ENCODE measurements at regions not wholly inside any gene's neighbourhood (a gene's known extent, or its start where the extent isn't known, plus 50 kb on each side); places are given as distances from the start of the nearest gene placed in this dataset.

DNA sequence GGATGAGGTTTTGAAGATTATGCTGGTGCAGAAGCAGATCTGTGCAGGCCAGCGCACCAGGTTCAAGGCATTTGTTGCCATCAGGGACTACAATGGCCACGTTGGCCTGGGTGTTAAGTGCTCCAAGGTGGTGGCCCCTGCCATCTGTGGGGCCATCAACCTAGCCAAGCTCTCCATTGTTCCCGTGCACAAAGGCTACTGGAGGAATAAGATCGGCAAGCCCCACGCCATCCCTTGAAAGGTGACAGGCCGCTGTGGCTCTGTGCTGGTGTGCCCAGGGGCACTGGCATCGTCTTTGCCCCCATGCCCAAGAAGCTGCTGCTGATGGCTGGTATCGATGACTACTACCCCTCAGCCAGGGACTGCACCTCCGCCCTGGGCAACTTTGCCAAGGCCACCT is 142.5 kb downstream of the SPATA31D1 start:
- Histone ChIP-seq H4K20me1 (ENCODE audit: low read depth, low read length) (no peaks in the 10 kb centered on the region), H3K27ac (ENCODE audit: low read depth, low read length) (no peak overlapping the region), H3K79me2 (ENCODE audit: insufficient read depth, low read length) (no peaks in the 10 kb centered on the region), H3K27me3 (ENCODE audit: low read length) (no peaks in the 10 kb centered on the region), H3K36me3 (ENCODE audit: low read length) (no peaks in the 10 kb centered on the region), H3F3A (ENCODE audit: insufficient read depth) (no peaks in the 10 kb centered on the region; the same call in 1 of the 2 replicates), H3K9me3 (ENCODE audit: insufficient read depth, low read length) (no peaks in the 10 kb centered on the region), H3K9ac (ENCODE audit: low read length) (no peak overlapping the region), H2AFZ (ENCODE audit: low read depth, low read length, severe bottlenecking) (no peak overlapping the region), H3K4me2 (ENCODE audit: low read depth, low read length, poor library complexity, severe bottlenecking) (no peak overlapping the region), H3K4me3 (ENCODE audit: insufficient read depth, low read length, poor library complexity, severe bottlenecking) (no peak overlapping the region), H3K9me2 (replicated peaks; ENCODE audit: insufficient read depth, low read length) (no peaks in the 10 kb centered on the region)
- TF ChIP-seq, protein P1, sequence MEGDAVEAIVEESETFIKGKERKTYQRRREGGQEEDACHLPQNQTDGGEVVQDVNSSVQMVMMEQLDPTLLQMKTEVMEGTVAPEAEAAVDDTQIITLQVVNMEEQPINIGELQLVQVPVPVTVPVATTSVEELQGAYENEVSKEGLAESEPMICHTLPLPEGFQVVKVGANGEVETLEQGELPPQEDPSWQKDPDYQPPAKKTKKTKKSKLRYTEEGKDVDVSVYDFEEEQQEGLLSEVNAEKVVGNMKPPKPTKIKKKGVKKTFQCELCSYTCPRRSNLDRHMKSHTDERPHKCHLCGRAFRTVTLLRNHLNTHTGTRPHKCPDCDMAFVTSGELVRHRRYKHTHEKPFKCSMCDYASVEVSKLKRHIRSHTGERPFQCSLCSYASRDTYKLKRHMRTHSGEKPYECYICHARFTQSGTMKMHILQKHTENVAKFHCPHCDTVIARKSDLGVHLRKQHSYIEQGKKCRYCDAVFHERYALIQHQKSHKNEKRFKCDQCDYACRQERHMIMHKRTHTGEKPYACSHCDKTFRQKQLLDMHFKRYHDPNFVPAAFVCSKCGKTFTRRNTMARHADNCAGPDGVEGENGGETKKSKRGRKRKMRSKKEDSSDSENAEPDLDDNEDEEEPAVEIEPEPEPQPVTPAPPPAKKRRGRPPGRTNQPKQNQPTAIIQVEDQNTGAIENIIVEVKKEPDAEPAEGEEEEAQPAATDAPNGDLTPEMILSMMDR (IDR thresholded peaks at IDR 0.05; ENCODE audit: insufficient read depth, low read length, poor library complexity, severe bottlenecking), result no peak
- no peak for TF ChIP-seq EZH2phosphoT487 (conservative IDR thresholded peaks at IDR 0.05; ENCODE audit: low read length)

DNA sequence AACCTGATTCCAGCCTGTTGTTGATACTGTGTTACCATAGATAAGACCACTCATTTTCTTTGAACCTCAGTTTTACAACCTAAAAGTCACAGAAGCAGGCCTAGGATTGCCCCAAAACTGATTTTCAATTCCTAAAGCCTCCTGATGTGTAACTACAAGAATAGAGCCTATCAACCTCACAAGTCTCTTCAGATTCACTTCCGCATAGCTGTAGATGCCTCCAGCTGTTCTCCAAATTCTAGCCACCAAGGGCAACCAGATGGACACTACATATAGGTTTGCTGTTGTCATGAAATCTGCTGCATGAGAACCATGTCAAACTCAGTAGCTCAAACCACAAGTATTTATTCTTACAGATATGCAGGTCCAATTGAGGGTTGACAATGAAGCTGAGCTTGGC is 143.5 kb downstream of the SPATA31D1 start:
- H3K36me3 ChIP-seq (ENCODE audit: low read length), result no peaks in the 10 kb centered on the region
- H3F3A ChIP-seq (ENCODE audit: insufficient read depth), result no peaks in the 10 kb centered on the region; the same call in 1 of the 2 replicates
- H2AFZ ChIP-seq (ENCODE audit: low read depth, low read length, severe bottlenecking), result no peak overlapping the region
- no peaks in the 10 kb centered on the region for H3K9me3 ChIP-seq (ENCODE audit: insufficient read depth, low read length)
- H4K20me1 ChIP-seq (ENCODE audit: low read depth, low read length), result no peaks in the 10 kb centered on the region
- no peak overlapping the region for H3K9ac ChIP-seq (ENCODE audit: low read length)
- TF ChIP-seq EZH2phosphoT487 (conservative IDR thresholded peaks at IDR 0.05; ENCODE audit: low read length), result no peak
- TF ChIP-seq, protein P1 (IDR thresholded peaks at IDR 0.05; ENCODE audit: insufficient read depth, low read length, poor library complexity, severe bottlenecking), result no peak
- H3K4me2 ChIP-seq (ENCODE audit: low read depth, low read length, poor library complexity, severe bottlenecking), result no peak overlapping the region
- H3K4me3 ChIP-seq (ENCODE audit: insufficient read depth, low read length, poor library complexity, severe bottlenecking), result no peak overlapping the region
- no peaks in the 10 kb centered on the region for H3K9me2 ChIP-seq (replicated peaks; ENCODE audit: insufficient read depth, low read length)
- no peaks in the 10 kb centered on the region for H3K27me3 ChIP-seq (ENCODE audit: low read length)
- no peaks in the 10 kb centered on the region for H3K79me2 ChIP-seq (ENCODE audit: insufficient read depth, low read length)
- no peak overlapping the region for H3K27ac ChIP-seq (ENCODE audit: low read depth, low read length)

DNA sequence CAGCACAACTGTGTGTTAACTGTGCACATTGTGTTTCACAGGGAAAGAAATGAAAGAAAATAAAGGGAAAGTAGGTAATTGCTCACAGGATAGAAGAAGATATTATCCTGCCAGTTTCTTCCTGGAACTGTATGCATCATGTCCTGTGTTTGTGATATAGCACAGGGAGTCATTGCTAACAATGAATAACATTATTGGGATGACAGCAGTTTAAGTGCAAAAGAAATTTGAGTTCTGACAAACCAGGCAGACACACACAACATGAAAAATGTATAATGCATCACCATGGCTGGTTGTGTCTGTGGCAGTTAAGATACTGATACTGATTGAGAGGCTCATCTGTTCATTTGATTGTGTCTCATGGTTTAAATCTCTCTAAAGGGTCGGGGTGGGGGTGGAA is 145.4 kb downstream of the SPATA31D1 start:
- no peaks in the 10 kb centered on the region for H3K9me3 ChIP-seq (ENCODE audit: insufficient read depth, low read length)
- no peak overlapping the region for H3K4me2 ChIP-seq (ENCODE audit: low read depth, low read length, poor library complexity, severe bottlenecking)
- H3K27me3 ChIP-seq (ENCODE audit: low read length), result no peaks in the 10 kb centered on the region
- no peak overlapping the region for H3K4me3 ChIP-seq (ENCODE audit: insufficient read depth, low read length, poor library complexity, severe bottlenecking)
- H3K9ac ChIP-seq (ENCODE audit: low read length), result no peak overlapping the region
- H3K36me3 ChIP-seq (ENCODE audit: low read length), result no peaks in the 10 kb centered on the region
- H4K20me1 ChIP-seq (ENCODE audit: low read depth, low read length), result no peaks in the 10 kb centered on the region
- H2AFZ ChIP-seq (ENCODE audit: low read depth, low read length, severe bottlenecking), result no peak overlapping the region
- TF ChIP-seq EZH2phosphoT487 (conservative IDR thresholded peaks at IDR 0.05; ENCODE audit: low read length), result no peak
- TF ChIP-seq, protein P1 (IDR thresholded peaks at IDR 0.05; ENCODE audit: insufficient read depth, low read length, poor library complexity, severe bottlenecking), result no peak
- no peak overlapping the region for H3K27ac ChIP-seq (ENCODE audit: low read depth, low read length)
- H3K9me2 ChIP-seq (replicated peaks; ENCODE audit: insufficient read depth, low read length), result no peaks in the 10 kb centered on the region
- no peaks in the 10 kb centered on the region for H3F3A ChIP-seq (ENCODE audit: insufficient read depth)
- no peaks in the 10 kb centered on the region for H3K79me2 ChIP-seq (ENCODE audit: insufficient read depth, low read length)
